HG02588 (cell line): ENCODE measurements at regions not wholly inside any gene's neighbourhood (a gene's known extent, or its start where the extent isn't known, plus 50 kb on each side); places are given as distances from the start of the nearest gene placed in this dataset.
A peak's percentile ranks its signal among the peaks of the same experiment; 100 is the strongest.

ENCODE experiments used
- ATAC-seq: cut with Tn5 transposase; IDR thresholded peaks from one replicate; pipeline ENCODE4 v1.9.1; 2021; ENCODE audit warnings: mild to moderate bottlenecking, moderate library complexity; ENCODE audit not compliant: unreplicated experiment

DNA sequence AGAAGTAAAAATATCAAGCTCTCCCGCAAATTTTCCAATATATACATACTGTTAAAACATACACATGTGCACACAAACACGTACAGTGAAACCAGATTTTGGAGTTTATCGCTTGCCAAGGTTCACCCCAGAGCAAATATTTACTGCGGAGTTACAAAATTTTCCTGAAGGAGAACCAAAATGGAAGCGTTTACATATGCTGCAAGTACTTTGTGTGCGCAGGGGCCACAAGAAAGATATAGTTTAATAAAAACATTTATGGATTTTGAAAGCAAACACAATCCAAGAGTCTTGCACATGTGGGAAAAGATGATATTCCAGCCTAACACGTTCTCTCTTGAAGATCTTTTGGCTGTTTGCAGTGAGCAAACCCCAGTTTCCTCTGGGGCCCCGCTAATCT is 301.3 kb upstream of the NFE2L3 start:
- no peak for ATAC-seq

DNA sequence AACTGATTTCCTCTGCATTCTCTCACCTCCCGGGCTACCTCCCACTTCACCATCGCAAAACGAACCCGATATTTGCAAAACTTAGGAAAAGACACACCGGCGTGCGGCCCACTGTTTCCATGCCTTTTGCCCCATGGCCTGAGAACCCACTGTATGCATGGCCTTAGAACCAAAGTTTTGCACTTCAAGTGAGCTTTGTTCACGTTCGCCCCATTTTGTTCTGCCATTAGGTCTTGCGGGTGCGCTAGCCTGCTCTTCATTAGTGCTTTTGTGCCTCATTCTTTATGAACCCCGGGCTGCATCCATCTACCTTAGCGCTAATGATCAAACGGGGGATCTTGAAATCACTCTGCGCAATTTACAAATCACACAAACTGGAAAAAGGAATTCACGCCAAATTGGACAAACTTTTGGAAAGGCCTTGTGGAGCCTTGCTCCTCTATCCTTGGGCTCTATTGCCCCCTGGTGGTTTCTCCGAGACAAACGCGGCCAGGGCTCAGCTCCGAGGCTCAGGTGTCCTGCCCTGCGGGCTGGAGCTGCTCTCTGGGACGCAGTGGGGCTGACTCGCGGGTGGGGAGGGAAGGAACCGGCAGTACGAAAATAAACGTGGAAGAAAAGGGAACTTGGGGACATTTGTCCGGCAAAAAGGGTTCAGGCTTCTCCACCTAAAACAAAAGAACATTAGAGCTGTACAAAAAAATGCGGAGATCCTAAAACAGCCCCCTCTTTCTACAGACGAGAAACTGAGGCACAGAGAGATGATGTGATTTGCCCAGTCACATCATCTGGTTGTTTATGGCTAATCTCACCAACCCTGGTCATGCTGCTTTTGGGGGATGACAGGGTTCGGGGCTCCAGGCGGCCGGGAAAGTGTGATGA is 300.4 kb upstream of the NFE2L3 start:
- ATAC-seq: peak; percentile 65

DNA sequence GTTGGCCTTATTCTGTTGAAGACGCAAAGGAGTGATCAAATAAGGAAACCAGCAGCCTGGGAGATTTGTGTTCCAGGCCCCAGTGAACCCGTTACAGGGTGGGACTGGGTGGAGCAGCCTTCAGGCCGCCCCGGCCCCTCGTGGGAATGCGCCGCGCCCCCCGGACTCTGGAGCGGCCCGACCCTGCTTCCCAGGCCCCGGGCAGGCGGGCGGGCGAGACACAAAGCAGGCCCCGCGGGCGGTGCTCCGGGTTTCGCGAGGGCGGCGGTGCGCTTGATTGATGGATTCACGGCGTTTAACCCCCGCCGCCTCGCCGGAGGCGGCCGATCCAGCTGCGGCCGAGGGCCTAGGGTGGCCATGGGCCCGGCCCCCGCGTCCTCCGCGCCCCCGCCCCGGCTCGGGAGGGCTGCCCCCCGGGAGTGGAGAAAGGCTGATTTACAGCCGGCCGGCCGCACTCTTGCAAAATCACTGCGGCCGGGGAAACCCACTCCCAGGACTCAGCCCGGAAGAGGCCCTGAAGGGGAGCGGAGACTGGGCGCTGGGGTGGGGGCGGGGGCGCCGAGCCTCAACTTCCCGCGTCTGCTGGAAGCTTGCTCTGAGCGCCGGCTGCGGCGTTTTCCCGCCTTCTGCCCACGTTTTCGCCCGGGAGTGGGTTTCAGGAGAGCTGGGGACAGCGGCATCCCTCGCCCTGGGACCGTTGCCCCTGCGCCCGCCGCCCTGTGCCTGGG is 299.6 kb upstream of the NFE2L3 start:
- ATAC-seq: no peak

DNA sequence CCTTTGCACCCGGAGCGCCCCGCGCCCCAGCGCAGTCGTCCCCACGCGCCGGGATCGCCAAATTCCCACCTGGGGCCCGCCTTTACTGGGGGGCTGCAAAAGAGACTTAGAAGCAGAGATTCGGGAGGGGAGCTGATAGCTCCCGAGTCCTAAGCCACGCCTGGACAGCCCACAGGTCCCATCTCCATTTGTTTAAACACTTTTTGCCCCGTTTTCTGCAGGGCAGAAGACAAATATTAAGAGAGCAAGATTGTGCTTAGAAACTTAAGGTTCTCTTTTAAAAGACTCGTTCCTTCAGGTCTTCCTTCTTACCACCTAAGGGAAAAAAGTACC is 299.1 kb upstream of the NFE2L3 start:
- no peak for ATAC-seq

DNA sequence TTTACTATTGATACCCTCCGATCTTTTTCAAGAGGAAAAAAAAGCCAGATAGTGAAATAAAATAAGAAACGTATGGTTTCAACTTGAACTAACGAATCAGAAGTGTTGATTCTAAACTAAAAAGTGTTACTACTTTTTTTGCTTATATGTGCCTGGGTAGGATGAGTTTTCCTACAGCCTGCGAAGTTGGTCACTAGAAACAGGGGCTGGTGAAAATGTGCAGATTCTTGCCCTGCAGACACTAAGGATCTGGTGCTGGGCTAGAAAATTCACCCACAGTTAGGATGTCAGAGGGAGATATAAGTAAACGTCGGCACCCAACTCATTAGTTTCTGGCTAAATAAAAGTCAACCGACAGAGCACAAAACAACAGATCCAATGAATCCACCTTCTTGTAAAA is 298.7 kb upstream of the NFE2L3 start:
- ATAC-seq: no peak

DNA sequence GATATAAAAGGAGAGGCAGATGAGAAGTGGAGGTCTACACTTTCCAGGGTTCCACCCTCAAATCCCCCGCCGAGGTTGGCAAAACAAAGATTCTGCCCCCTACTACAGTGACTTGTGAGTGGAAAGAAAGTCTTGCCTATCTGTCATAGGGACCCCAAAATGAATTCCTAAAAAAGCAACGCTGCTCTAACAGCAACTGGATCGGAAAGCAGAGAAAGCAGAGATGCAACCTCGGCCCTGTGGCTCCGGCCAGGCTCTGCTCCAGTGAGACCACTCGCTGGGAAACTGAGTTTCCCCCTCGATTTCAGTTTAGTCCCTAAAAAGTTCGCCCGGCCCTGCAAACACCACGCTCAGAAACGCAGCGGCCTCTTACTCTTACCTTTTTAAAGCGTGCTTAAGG is 297.9 kb upstream of the NFE2L3 start:
- ATAC-seq: no peak

DNA sequence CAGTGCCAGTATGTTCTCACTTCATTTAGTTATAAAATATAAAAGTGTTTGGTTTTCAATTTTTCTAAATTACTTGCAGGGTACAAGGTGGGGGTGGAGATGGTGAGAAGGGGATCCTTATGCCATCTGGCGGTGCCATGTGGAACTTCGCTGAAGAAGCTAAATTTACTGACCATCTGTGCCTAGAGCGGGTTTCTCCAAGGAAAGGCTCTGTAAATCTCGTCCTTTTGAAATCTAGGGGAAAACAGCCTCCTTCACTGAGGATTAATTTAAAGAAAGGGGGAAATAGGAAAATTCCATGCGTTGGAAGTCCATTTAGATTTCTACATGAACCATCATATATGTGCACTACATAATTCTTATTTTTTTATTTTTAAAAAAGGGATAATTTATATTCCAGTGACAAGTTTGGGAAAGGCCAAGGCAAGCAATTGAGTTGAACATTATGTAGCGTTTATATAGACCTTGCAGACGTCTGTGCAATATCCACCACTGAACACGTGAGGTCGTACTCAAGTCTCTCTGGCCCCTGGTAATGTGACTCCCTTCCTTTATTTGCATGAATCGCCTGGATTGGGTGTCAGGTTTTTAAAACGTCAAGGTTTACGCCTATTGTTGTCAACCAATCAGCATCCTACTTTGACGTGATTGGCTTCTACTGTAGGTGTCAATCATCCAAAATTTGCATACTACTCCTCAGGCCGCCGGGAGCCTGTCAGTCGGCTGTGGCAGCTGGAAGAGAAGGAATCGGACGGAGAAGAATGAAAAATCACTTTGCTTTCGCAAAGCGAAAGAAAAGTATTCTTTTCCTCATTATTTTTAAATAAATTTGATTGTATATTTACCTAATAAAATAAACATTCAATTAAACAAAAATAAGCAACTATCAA is 297.1 kb upstream of the NFE2L3 start:
- no peak for ATAC-seq

DNA sequence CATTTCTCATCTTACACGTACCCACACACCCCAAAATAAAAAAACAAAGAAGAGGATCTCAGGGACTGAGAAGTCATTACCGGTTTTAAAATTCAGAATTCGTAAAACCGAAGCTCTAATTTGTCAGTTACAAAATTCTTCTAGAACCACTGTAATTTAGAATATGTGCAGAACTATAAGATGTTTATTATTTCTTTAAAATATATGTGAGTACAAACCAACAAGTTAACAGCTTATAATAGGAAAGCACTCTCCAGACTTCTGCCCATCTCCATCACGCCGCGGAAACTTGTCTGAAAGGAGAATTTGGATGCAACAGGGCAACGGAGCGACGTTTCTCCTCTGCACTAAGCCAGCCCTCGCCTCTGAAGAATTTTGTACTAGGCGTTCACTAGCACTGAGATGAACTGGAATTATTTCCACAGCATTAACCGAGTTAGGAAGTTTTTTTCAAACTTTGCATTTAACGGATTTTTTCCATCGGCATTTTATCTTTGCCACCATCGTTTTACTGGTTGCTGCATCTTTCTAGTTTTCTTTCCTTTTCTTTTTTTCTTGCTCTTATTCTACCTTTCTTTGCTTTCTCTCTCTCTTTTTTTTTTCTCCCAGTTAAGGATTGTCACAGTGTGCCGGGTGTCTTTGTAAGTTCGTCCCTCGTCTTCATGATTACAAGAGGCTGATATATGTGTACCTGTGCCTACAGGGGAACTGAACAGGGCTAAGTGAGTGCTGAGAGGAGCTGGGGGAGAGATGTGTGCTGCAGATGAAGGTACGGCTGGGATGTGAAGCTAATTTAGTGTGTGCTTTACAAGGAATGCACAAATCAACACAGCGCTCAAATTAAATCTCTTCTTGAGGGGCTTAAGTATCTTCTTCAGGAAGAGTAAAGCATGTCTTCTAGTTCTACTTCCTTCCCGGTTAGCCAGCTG is 295.9 kb upstream of the NFE2L3 start:
- ATAC-seq: no peak

DNA sequence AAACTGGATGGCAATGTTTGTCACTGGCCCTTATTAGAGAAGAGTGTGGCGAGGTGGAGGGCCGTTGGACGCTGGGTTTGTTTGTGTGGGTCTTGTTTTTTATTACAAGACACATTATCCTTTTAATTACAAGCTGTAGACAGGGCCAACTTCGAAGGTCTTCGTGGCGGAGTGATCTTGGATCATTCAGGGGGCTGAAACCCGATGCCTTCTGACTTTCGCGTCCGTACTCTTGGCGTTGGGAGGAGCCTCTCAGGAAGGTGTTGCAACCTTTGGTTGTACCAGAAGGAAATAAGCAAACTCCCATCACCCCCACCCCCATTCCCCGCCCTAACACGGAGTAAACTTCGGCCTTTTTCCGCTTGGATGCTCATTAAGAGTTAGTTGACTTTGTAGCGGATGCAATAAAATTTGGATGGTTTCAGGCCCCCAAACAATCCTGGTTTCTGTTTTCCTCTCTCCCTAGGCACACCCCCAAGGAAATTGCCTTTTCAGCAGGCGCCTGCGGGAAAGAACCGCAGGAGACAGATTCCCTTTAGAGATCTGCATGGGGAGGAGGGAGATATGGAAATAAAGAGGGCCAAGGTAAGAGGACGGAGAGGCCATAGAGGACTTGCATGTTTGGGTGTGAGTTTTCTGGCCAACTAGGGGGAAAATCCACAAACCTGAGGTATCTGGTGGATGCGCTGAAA is 294.5 kb upstream of the NFE2L3 start:
- ATAC-seq: no peak

DNA sequence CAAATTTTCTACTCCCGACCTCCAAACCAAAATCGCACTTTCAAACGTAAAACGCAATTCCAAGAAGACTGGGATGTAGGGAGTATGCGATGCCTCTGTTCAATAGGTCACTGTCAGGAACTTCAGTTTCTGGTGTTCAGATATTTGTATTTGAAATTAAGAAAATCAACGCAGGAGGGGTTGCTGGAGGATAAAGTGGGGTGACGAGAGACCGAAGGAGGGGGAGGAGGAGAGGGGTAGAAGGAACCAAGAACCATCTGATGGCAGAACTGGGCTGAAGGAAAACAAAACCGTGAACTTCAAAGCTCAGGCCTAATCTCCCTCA is 293.8 kb upstream of the NFE2L3 start:
- ATAC-seq: no peak

DNA sequence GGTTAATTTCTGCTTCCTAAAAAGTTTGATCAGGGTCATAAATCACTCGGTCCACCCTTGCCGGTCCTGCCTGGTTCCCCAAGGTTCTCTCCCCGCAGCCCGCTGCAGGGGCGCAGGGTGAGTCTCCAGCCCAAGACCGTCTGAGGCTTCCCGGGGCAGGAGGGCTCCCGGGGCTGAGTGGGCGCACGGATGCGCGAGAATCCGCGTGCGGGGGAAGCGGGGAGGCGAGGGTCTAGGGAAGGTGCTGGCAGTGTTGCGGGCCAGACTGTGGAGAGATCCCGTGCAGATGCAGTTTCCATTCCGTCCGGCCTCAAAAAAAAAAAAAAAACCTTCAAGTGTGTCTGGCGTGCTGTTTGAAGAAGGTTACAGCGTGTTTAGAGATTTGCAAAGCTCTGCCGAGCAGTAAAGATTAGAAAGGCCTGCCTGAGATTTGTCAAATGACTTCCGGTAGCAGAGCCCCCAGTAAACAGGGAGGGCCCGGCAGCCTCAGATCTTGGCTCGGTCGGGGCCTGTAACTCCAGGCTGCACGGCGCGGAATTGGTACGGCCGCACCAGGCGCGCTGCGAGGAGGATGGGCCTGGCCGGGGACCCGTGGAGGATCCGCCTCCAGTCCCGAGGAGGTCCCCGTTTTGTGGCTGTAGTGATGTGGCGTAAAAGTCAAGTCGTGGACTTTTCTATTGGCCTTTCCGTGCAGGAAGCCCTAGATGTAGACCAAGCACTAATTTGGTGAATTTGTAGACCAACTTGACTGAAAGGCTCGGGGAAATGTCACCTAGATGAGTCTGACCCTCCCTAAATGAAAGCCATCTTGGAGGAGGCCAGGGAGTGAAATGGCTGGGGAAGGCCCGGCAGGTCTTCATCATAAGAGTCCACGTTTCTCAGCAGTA is 293.2 kb upstream of the NFE2L3 start:
- ATAC-seq: no peak

DNA sequence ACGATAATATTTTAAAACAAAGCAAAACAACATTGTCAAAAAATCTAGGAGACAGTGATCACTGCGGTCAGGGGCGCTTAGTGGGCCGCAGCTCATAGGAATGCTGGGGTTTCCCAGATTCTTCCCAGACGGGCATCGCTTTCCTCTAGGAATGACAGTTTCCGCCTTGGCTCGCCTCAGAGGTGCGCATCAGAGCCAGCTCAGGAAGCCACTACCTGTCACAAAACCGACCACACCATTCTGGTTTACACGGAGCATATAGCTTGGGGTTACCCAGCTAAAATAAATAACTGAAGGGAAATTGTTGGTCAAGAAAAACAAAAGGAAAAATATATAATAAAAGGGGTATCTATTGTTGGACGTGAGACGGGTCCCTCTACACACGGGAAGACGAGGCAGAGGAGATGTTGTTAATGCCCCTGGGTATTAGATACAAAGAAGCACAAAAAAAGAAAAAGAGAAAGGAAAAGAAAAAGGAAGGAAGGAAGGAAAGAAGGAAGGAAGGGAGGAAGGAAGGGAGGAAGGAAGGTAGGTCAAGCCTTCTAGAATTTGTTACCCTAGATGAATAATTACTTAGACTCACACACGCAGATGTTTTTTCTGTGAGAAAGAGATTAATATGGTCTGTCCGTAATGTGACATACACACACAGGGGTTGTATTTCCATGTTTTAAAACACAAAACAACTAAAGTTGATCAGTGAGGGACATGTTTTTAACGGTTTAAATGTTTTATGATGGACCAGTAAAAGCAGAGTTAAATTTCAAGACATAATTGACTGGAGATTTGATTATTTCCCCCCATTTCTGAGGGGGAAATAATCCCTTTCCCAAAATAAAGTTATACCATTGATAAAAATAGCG is 292.4 kb upstream of the NFE2L3 start:
- no peak for ATAC-seq

DNA sequence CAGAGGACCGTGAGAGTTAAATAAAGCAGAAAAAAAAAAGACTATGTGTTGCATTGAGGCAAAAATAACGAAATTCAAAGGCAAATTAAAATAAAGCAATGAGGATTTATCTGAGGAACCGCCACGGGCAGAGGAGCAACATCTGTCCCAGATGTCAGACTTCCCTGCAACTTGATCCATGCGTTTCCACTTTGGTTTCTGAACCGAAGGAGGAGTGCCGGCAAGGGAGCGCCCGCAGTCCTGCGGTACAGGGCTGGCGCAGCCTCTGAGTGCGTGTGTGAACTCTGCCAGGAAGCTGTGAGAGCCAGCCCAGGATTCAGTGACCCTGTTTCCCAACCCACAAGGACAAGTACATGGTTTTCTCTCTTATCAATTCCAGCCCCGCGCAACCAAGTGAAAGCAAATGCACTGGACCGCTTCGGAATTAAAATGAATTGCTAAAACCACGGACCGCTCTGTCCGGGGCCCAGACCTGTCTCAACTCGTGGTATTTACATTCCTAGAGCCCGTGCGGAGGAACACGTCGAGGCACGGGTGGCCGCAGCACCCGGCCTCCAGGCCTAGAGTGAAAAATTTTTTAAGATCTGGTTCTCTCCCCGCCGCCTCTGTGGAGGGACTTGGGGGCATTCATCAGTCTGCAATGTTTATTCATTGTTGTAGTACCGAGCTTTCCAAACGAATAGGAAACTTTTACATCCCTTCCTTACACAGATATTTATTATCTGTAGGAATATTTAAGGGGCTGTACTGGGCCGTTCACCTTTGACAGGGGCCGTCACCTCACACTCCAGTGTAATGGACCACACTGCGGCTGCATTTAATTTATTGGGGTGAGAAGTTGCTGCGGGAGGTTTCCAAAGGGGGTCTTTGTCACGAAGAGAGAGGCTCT is 291.5 kb upstream of the NFE2L3 start:
- no peak for ATAC-seq

DNA sequence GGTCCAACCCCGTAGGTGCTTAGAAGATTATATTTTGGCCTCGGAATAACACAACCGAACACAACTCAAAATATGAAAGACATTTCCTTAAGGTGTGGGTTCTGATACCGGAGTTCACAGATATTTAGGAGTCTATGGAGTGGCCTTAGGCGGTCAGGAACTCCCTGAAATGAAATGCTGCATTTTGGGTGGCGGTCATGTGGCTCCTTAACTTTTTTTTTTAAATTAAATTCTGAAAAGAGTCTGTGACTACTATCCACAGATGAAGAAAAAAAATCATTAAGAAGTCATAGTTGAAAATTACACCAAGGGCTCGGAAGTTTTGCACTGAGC is 290.9 kb upstream of the NFE2L3 start:
- ATAC-seq: no peak

DNA sequence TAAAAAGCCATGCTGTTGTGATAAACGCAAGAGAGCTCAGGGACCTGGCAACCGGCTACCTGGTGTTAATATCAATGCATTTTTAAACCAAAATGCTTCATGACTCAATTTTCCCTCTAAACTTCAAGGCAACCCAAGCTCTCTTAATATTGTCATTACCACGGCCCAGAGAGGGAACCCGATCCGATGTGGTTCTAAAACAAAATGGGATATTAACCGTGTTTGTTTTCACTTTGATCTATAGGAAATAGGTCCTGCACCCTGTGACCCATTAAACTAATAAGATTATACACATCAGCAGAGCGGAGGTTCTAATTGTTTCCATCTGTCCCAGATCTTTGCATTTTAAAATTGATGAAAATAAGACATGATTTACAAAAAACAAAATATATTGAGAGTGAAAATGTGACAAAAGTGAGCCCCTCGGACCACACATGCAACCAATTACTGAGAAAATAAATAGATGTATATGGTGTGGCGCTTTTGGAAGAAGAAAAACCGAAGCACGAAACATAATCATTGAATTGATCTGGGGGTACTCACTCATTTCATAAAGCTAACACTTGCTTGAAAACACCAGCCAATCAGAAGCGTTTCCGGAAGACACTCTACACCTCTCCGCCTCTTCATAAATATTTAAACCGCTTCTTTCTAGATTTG is 290.3 kb upstream of the NFE2L3 start:
- no peak for ATAC-seq

DNA sequence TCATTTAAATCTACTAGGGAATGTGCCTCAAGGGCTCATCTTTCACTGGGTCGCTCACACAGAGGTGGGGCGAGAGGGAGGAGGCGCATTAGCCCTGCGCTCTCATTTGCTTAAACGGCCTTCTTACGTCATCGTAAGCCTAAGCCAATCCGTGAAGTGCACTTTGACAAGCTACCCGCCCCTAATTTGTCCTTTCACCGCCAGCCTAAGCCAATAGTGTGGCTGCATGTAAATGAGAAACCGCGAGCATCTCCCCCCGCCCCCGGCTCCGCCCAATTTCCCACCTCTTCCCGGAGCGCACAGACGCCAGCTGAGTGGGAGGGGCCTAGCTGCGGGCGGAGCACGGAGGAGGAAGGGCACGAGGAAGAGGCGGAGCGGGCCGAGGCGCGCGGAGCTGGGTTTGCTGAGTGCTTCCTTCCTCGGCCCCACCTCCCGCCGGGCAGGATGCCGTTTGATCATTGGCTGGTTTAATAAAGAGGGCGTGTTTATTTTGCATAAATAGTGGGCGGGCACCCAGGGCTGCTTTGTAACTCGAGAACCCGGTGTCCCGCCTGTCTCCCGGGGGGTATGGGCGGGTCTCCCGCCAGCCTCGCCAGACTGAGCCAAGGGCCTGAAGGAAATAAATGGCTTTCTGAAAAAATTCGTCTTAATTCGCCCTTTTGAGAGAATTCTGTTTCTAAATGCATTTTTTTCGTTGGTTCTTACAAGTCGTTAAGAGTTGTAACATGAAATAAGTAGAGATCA is 289.6 kb upstream of the NFE2L3 start:
- peak; percentile 92 for ATAC-seq
